ENCODE measurements at regions not wholly inside any gene's neighbourhood (a gene's known extent, or its start where the extent isn't known, plus 50 kb on each side); places are given as distances from the start of the nearest gene placed in this dataset.

GRCh38 chr7:96822824-96823223, 113.2 kb upstream of the SEM1 start:
- no peak for TF ChIP-seq ZBTB17 (tag by site-specific recombination; IDR thresholded peaks at IDR 0.05)
- no peak for TF ChIP-seq SETDB1 (IDR thresholded peaks at IDR 0.05; ENCODE audit: insufficient read length, low read length)
- TF ChIP-seq, protein P1, sequence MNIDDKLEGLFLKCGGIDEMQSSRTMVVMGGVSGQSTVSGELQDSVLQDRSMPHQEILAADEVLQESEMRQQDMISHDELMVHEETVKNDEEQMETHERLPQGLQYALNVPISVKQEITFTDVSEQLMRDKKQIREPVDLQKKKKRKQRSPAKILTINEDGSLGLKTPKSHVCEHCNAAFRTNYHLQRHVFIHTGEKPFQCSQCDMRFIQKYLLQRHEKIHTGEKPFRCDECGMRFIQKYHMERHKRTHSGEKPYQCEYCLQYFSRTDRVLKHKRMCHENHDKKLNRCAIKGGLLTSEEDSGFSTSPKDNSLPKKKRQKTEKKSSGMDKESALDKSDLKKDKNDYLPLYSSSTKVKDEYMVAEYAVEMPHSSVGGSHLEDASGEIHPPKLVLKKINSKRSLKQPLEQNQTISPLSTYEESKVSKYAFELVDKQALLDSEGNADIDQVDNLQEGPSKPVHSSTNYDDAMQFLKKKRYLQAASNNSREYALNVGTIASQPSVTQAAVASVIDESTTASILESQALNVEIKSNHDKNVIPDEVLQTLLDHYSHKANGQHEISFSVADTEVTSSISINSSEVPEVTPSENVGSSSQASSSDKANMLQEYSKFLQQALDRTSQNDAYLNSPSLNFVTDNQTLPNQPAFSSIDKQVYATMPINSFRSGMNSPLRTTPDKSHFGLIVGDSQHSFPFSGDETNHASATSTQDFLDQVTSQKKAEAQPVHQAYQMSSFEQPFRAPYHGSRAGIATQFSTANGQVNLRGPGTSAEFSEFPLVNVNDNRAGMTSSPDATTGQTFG (tag by site-specific recombination; IDR thresholded peaks at IDR 0.05; ENCODE audit: borderline replicate concordance): no peak
